ENCODE measurements at regions not wholly inside any gene's neighbourhood (a gene's known extent, or its start where the extent isn't known, plus 50 kb on each side); places are given as distances from the start of the nearest gene placed in this dataset.

DNA sequence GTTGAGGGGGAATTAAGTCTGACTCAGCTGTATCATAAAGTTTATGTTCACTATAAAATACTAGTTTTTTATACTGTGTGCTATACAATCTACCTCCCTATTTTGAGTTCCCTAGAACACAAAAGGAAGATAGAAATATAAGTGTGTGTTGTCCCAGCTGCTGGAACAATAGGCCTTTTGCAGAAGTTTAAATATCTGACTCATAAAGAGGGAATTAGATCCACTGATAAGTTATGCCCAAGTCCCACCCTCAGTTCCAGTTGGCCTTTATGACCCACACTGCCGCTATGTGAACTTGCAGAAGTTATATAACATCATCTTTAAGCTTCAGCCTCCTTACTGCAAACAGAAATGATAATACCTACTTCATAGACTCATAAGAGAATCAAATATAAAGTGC, 88.5 kb upstream of the DAB2 start:
- Histone ChIP-seq H3K9me3 (no peaks in the 10 kb centered on the region), H3K36me3 (no peaks in the 10 kb centered on the region), H3K4me3 (no peak overlapping the region), H3K27ac (no peak overlapping the region), H3K4me1 (peaks cover 0 to 5% of the 10 kb centered on the region in 2 donors), H3K27me3 (no peaks in the 10 kb centered on the region)
- TF ChIP-seq, protein P1, sequence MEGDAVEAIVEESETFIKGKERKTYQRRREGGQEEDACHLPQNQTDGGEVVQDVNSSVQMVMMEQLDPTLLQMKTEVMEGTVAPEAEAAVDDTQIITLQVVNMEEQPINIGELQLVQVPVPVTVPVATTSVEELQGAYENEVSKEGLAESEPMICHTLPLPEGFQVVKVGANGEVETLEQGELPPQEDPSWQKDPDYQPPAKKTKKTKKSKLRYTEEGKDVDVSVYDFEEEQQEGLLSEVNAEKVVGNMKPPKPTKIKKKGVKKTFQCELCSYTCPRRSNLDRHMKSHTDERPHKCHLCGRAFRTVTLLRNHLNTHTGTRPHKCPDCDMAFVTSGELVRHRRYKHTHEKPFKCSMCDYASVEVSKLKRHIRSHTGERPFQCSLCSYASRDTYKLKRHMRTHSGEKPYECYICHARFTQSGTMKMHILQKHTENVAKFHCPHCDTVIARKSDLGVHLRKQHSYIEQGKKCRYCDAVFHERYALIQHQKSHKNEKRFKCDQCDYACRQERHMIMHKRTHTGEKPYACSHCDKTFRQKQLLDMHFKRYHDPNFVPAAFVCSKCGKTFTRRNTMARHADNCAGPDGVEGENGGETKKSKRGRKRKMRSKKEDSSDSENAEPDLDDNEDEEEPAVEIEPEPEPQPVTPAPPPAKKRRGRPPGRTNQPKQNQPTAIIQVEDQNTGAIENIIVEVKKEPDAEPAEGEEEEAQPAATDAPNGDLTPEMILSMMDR (IDR thresholded peaks at IDR 0.05) = no peak
- no peak for DNase-seq (ENCODE audit: low spot score in 2 of 2)
- intact Hi-C loops (cut with DNase I) = no loop called here

DNA sequence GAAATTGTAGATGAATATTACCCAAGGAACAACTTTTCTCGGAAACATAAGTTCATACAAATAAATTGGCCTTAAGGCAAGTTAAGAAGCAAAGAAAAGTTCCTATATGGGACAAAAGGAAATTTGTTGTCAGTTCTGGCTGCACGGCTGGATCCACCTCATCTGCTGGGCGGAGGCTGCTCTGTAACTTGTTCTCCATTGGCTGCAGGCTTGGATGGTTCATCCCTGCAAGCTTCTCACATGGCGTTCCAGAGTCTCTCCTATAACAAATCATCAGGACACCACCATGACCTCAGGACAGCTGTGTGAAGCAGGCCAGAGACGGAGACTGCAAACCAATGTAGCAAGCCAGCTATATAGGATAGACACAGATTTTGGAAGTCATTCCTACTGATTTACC, 81.4 kb upstream of the DAB2 start:
- Histone ChIP-seq H3K27ac (no peak overlapping the region), H3K4me3 (no peak overlapping the region), H3K27me3 (no peaks in the 10 kb centered on the region), H3K4me1 (no peaks in the 10 kb centered on the region), H3K9me3 (no peaks in the 10 kb centered on the region), H3K36me3 (no peaks in the 10 kb centered on the region)
- intact Hi-C loops (cut with DNase I) = no loop called here
- DNase-seq (ENCODE audit: low spot score in 2 of 2) = no peak
- TF ChIP-seq, protein P1 (IDR thresholded peaks at IDR 0.05) = no peak

DNA sequence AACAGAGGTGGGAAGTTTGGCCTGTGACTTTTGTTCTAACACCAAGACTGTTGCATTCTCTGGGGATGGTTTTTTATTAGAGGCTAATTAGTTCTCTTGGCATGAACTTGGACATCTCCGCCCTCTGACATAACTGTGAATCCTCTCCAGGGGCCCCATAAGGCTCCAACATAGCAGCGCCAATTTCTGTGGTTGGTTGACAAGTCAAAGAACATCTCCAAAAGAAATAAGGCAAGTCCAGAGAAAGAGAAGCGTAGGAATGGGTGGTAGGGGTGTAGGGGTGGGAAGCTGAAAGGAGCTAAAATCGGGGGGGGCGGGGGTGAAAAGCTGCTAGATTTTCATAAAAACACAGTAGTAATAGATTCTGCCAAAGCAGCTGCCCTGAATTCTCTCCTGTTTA, 81.0 kb upstream of the DAB2 start:
- no peaks in the 10 kb centered on the region for H3K9me3 ChIP-seq
- intact Hi-C loops (cut with DNase I) = no loop called here
- no peaks in the 10 kb centered on the region for H3K4me1 ChIP-seq
- no peak overlapping the region for H3K4me3 ChIP-seq
- no peaks in the 10 kb centered on the region for H3K27me3 ChIP-seq
- TF ChIP-seq, protein P1 (IDR thresholded peaks at IDR 0.05) = no peak
- no peak overlapping the region for H3K27ac ChIP-seq
- no peaks in the 10 kb centered on the region for H3K36me3 ChIP-seq
- DNase-seq (ENCODE audit: low spot score in 2 of 2) = no peak

DNA sequence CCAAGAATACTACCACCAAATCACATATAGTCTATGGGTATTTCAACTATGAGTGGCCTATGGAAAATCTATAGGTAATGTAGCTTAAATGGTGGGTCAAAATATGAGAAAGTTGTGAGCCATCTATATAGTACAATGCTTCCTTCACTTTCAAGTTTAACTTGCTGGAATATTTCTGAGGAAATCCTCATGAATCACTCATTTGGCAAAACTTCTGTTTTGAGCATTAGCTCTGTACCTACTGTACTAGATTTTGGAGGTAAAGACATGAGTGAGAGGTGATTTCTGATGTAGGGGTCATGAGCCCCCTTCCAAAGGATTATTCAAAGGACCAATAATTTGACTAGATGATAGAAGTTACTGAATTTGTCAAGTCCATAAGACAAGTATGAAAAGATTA, 80.6 kb upstream of the DAB2 start:
- intact Hi-C loops (cut with DNase I) = no loop called here
- no peaks in the 10 kb centered on the region for H3K9me3 ChIP-seq
- TF ChIP-seq, protein P1 (IDR thresholded peaks at IDR 0.05) = no peak

DNA sequence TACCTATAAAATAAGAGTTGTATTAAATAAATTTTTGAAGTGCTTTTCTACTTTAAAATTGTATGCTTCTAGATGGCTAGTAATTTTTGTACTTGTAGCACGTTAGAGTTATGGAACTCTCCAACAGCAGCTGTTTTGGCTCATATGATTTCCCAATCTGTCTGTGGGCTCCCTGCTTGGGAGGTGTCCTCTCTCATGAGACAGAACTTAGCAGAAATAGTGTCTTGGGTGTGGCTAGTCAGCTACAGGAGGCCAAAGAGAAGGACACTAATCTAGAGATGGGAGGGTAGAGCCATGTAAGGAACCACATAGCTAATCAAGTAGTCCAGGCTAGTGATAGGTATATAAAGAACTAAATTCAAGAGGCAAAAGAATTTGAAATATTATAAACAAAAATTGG, 78.4 kb upstream of the DAB2 start:
- intact Hi-C loops (cut with DNase I) = no loop called here
- peak in 1 of 2 donors; percentile 70 for DNase-seq (ENCODE audit: low spot score in 2 of 2)
- H3K27ac ChIP-seq = no peak overlapping the region

More for the DNA sequence above, 80.6 kb upstream of the DAB2 start:
- no peak for DNase-seq (ENCODE audit: low spot score in 2 of 2)
- H3K4me3 ChIP-seq = no peak overlapping the region
- no peaks in the 10 kb centered on the region for H3K4me1 ChIP-seq
- no peaks in the 10 kb centered on the region for H3K27me3 ChIP-seq
- H3K27ac ChIP-seq = no peak overlapping the region
- no peaks in the 10 kb centered on the region for H3K36me3 ChIP-seq

More for the DNA sequence above, 78.4 kb upstream of the DAB2 start:
- TF ChIP-seq, protein P1 (IDR thresholded peaks at IDR 0.05) = no peak
- Histone ChIP-seq H3K9me3 (no peaks in the 10 kb centered on the region), H3K36me3 (no peaks in the 10 kb centered on the region), H3K4me1 (peaks cover 0 to 4% of the 10 kb centered on the region in 2 donors), H3K27me3 (no peaks in the 10 kb centered on the region), H3K4me3 (no peak overlapping the region)

All from ascending aorta (tissue), 2 donors.